Hepatocyte (in vitro differentiated cells): ENCODE measurements at regions not wholly inside any gene's neighbourhood (a gene's known extent, or its start where the extent isn't known, plus 50 kb on each side); places are given as distances from the start of the nearest gene placed in this dataset.

Experiments used
- CTCF ChIP-seq: fragments of 200-600 bp; sonication (generic); IDR thresholded peaks from 2 replicates; pipeline ENCODE4 v1.5.1; 2016; ENCODE audit warnings: antibody characterized with exemption, mild to moderate bottlenecking; ENCODE audit not compliant: poor library complexity
- EZH2 ChIP-seq: fragments of 200-600 bp; sonication (generic); IDR thresholded peaks from 2 replicates; pipeline ENCODE4 v1.6.1; 2016; ENCODE audit warnings: antibody characterized with exemption, mild to moderate bottlenecking, borderline replicate concordance
- EZH2phosphoT487 ChIP-seq: fragments of 200-600 bp; sonication (generic); IDR thresholded peaks from one replicate; pipeline ENCODE4 v1.6.1; 2018; ENCODE audit warnings: antibody characterized with exemption, mild to moderate bottlenecking, low read depth, moderate library complexity; ENCODE audit not compliant: unreplicated experiment, severe bottlenecking

DNA sequence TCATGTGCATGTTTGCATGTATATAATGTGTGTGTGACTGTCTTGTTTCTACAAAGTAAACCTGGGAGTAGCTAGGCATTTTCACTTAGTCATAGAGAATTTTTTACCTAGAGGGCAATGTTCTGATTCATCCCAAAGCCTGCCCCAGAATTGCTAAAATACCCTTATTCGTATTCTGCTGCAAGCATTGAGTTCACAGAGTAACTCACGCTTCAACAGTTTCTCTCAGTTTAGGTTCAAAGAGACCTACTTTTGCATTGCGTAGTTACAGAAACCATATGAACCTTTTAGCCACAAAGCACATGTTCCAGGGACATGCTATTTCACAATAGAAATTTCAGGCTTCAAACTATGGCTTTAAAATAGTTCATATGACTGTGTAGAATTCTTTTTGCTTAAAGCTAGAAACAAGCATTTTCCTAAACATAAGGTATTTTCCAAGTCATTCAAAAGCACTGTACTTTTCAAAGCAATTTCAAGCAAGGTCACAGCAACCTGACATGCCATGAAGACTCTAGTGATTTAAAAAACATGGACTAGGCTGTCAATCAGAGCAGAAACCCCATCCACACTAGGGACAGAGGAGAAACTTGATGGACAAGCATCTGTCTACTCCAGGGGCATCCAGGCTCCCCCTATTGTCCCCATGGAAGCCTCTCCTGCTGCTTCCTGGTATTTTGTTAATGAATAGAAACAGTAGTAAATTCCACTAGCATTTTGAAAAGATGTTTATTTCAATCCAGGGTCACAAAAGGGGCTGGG lies 81.5 kb upstream of the MAPK10 start:
- TF ChIP-seq CTCF (no peak), EZH2phosphoT487 (no peak), EZH2 (no peak)
